Fibroblast of lung (primary cell): ENCODE measurements at regions not wholly inside any gene's neighbourhood (a gene's known extent, or its start where the extent isn't known, plus 50 kb on each side); places are given as distances from the start of the nearest gene placed in this dataset.

Source experiments
- DNase-seq, 2 donors: peaks; one replicate each; pipeline versions ENCODE4 v3.0.0 to v3.0.0-alpha.2; 2010; ENCODE audit warnings: low read depth in 2 of 2
- H2AFZ ChIP-seq: 2 replicates; pipeline ENCODE4 v1.5.1; 2012; ENCODE audit warnings: low read length, control low read depth, inconsistent platforms
- H3K27ac ChIP-seq: 2 replicates; pipeline ENCODE4 v1.5.1; 2011; ENCODE audit warnings: low read length, control low read depth; ENCODE audit not compliant: insufficient read depth
- H3K27me3 ChIP-seq: 2 replicates; pipeline ENCODE4 v1.5.1; 2011; ENCODE audit warnings: mild to moderate bottlenecking, low read length; ENCODE audit not compliant: control insufficient read depth, insufficient read depth
- H3K36me3 ChIP-seq: 2 replicates; pipeline ENCODE4 v1.5.1; 2011; ENCODE audit warnings: low read length; ENCODE audit not compliant: control insufficient read depth, insufficient read depth
- H3K4me1 ChIP-seq: 2 replicates; pipeline ENCODE4 v1.5.1; 2011; ENCODE audit warnings: low read length; ENCODE audit not compliant: control insufficient read depth, insufficient read depth; ENCODE audit errors: extremely low read depth
- H3K4me2 ChIP-seq: 2 replicates; pipeline ENCODE4 v1.5.1; 2011; ENCODE audit warnings: low read length, control low read depth; ENCODE audit not compliant: insufficient read depth; ENCODE audit errors: extremely low read depth
- H3K4me3 ChIP-seq, 4 experiments: fragments of 200-600 bp in 1 of 4; sonication (generic) in 1 of 4; replicated peaks in 1 of 4; 2 replicates each; pipeline ENCODE4 v1.5.1; 2011 to 2016; ENCODE audit warnings: low read length in 4 of 4, low read depth in 3 of 4, mild to moderate bottlenecking in 3 of 4, control low read depth in 2 of 4, inconsistent platforms in 1 of 4, mixed read lengths in 1 of 4; ENCODE audit not compliant: insufficient read depth in 1 of 4; ENCODE audit errors: control extremely low read depth in 1 of 4
- H3K79me2 ChIP-seq: 2 replicates; pipeline ENCODE4 v1.5.1; 2012; ENCODE audit warnings: mild to moderate bottlenecking, low read length, inconsistent platforms; ENCODE audit not compliant: control insufficient read depth, insufficient read depth
- H3K9ac ChIP-seq: 2 replicates; pipeline ENCODE4 v1.5.1; 2011; ENCODE audit warnings: mild to moderate bottlenecking, low read length, control low read depth; ENCODE audit not compliant: insufficient read depth
- H3K9me3 ChIP-seq: 2 replicates; pipeline ENCODE4 v1.5.1; 2012; ENCODE audit warnings: low read depth, low read length; ENCODE audit not compliant: control insufficient read depth, insufficient read depth
- H4K20me1 ChIP-seq: 2 replicates; pipeline ENCODE4 v1.5.1; 2011; ENCODE audit warnings: low read length; ENCODE audit not compliant: control insufficient read depth, insufficient read depth; ENCODE audit errors: extremely low read depth
- CTCF ChIP-seq, 2 donors: IDR thresholded peaks in 1 of 2; conservative IDR thresholded peaks in 1 of 2; 1 replicate in 1 of 2; 2 replicates in 1 of 2; pipeline ENCODE4 v1.5.1; 2011 to 2012; ENCODE audit warnings: low read length in 2 of 2, control low read depth in 1 of 2, inconsistent platforms in 1 of 2, low read depth in 1 of 2, mild to moderate bottlenecking in 1 of 2
- EZH2 ChIP-seq: IDR thresholded peaks from 2 replicates; pipeline ENCODE4 v1.5.1; 2012; ENCODE audit warnings: low read length, control low read depth, mild to moderate bottlenecking; ENCODE audit errors: missing control alignments

GRCh38 chr4:128587382-128587781, 222.1 kb upstream of the JADE1 start:
- TF ChIP-seq EZH2 (no peak), CTCF (conservative IDR thresholded peaks at IDR 0.05 in 1 of 2, IDR thresholded peaks at IDR 0.05 in 1 of 2; ENCODE audit: low read depth in 1 of 2, low read length in 2 of 2) (no peak)
- Histone ChIP-seq H3K79me2 (no peaks in the 10 kb centered on the region), H3K4me1 (no peaks in the 10 kb centered on the region), H3K27ac (no peak overlapping the region), H3K36me3 (no peaks in the 10 kb centered on the region), H2AFZ (no peak overlapping the region), H3K27me3 (no peaks in the 10 kb centered on the region), H3K4me2 (no peak overlapping the region), H3K9ac (no peak overlapping the region), H3K9me3 (no peaks in the 10 kb centered on the region), H4K20me1 (no peaks in the 10 kb centered on the region), H3K4me3 (no peak overlapping the region)
- no peak for DNase-seq

GRCh38 chr4:128583753-128584712, 225.5 kb upstream of the JADE1 start:
- H3K27me3 ChIP-seq, result no peaks in the 10 kb centered on the region
- H3K27ac ChIP-seq, result no peak overlapping the region
- no peaks in the 10 kb centered on the region for H3K79me2 ChIP-seq
- H3K9me3 ChIP-seq, result no peaks in the 10 kb centered on the region
- peak in 1 of 2 donors; percentile 74 for DNase-seq
- H3K4me1 ChIP-seq, result no peaks in the 10 kb centered on the region
- no peak overlapping the region for H3K9ac ChIP-seq
- TF ChIP-seq EZH2 (no peak), CTCF (conservative IDR thresholded peaks at IDR 0.05 in 1 of 2, IDR thresholded peaks at IDR 0.05 in 1 of 2; ENCODE audit: low read depth in 1 of 2, low read length in 2 of 2) (peak in 1 of 2 donors; percentile 23)
- H3K4me2 ChIP-seq, result no peak overlapping the region
- H3K4me3 ChIP-seq, result no peak overlapping the region
- H3K36me3 ChIP-seq, result no peaks in the 10 kb centered on the region
- H4K20me1 ChIP-seq, result no peaks in the 10 kb centered on the region
- no peak overlapping the region for H2AFZ ChIP-seq

GRCh38 chr4:128582427-128582870, 227.1 kb upstream of the JADE1 start:
- TF ChIP-seq CTCF (conservative IDR thresholded peaks at IDR 0.05 in 1 of 2, IDR thresholded peaks at IDR 0.05 in 1 of 2; ENCODE audit: low read depth in 1 of 2, low read length in 2 of 2) (no peak), EZH2 (no peak)
- no peak overlapping the region for H2AFZ ChIP-seq
- no peaks in the 10 kb centered on the region for H3K36me3 ChIP-seq
- H3K79me2 ChIP-seq, result no peaks in the 10 kb centered on the region
- H3K9ac ChIP-seq, result no peak overlapping the region
- H4K20me1 ChIP-seq, result no peaks in the 10 kb centered on the region
- no peak for DNase-seq
- no peaks in the 10 kb centered on the region for H3K9me3 ChIP-seq
- no peak overlapping the region for H3K27ac ChIP-seq
- no peak overlapping the region for H3K4me2 ChIP-seq
- no peak overlapping the region for H3K4me3 ChIP-seq
- H3K27me3 ChIP-seq, result no peaks in the 10 kb centered on the region
- no peaks in the 10 kb centered on the region for H3K4me1 ChIP-seq
